H1 (cell line): ENCODE measurements at regions not wholly inside any gene's neighbourhood (a gene's known extent, or its start where the extent isn't known, plus 50 kb on each side); places are given as distances from the start of the nearest gene placed in this dataset.

Experiments
- CTCF ChIA-PET: fragments of 300-600 bp; sonication (Branson Sonifier 250); formaldehyde crosslinking; loops from one replicate; lab custom pipeline; 2021; ENCODE audit not compliant: partially characterized antibody; lab: Charles Lee
- POLR2A ChIA-PET: fragments of 300-600 bp; sonication (Branson Sonifier 250); formaldehyde crosslinking; loops from one replicate; lab custom pipeline; 2021; ENCODE audit warnings: inconsistent platforms; ENCODE audit not compliant: partially characterized antibody; lab: Charles Lee
- DNase-seq, 2 experiments: peaks; one replicate each; pipeline versions ENCODE4 v3.0.0 to v3.0.0-alpha.2; 2010 to 2022; ENCODE audit warnings: low spot score in 2 of 2, low read depth in 1 of 2, mixed read lengths in 1 of 2
- FAIRE-seq: peaks from 2 replicates; lab custom pipeline; 2011; peaks lifted over from hg19 to GRCh38; lab: Jason Lieb, UNC
- H2AFZ ChIP-seq: 2 replicates; pipeline ENCODE4 v1.8.1; 2012; ENCODE audit warnings: low read length, inconsistent platforms
- H2AK5ac ChIP-seq: 2 replicates; pipeline ENCODE4 v1.6.1; 2013; ENCODE audit warnings: low read depth, low read length
- H2BK120ac ChIP-seq: replicated peaks from 2 replicates; pipeline ENCODE3; 2013; ENCODE audit warnings: low read depth, low read length, inconsistent platforms
- H2BK12ac ChIP-seq: 2 replicates; pipeline ENCODE4 v1.6.1; 2013; ENCODE audit warnings: low read depth, low read length
- H2BK15ac ChIP-seq: 2 replicates; pipeline ENCODE4 v1.6.1; 2013; ENCODE audit warnings: low read length
- H2BK20ac ChIP-seq: 2 replicates; pipeline ENCODE4 v1.6.1; 2013; ENCODE audit warnings: low read length
- H2BK5ac ChIP-seq: 2 replicates; pipeline ENCODE4 v1.6.1; 2013; ENCODE audit warnings: low read depth, low read length
- H3K14ac ChIP-seq: 2 replicates; pipeline ENCODE4 v1.6.1; 2013; ENCODE audit warnings: inconsistent platforms; ENCODE audit not compliant: insufficient read length
- H3K18ac ChIP-seq: 2 replicates; pipeline ENCODE4 v1.6.1; 2013; ENCODE audit warnings: low read length; ENCODE audit errors: extremely low read depth
- H3K23ac ChIP-seq: 2 replicates; pipeline ENCODE4 v1.6.1; 2013; ENCODE audit warnings: inconsistent platforms; ENCODE audit not compliant: insufficient read length
- H3K23me2 ChIP-seq: 2 replicates; pipeline ENCODE4 v1.6.1; 2013; ENCODE audit warnings: low read depth, low read length
- H3K27ac ChIP-seq: 2 replicates; pipeline ENCODE4 v1.6.1; 2011; ENCODE audit warnings: low read depth, low read length, inconsistent platforms
- H3K27me3 ChIP-seq, 4 experiments: replicated peaks in 1 of 4; 1 replicate in 1 of 4; 2 replicates in 3 of 4; pipeline versions ENCODE4 v1.6.1 to v1.8.1; 2011 to 2013; ENCODE audit warnings: low read length in 3 of 4, mild to moderate bottlenecking in 3 of 4, inconsistent platforms in 2 of 4, mixed read lengths in 2 of 4, moderate library complexity in 1 of 4; ENCODE audit not compliant: control insufficient read depth in 3 of 4, insufficient read depth in 3 of 4; ENCODE audit errors: extremely low read depth in 1 of 4
- H3K36me3 ChIP-seq, 4 experiments: 2 replicates each; pipeline versions ENCODE4 v1.6.1 to v1.8.1; 2011 to 2013; ENCODE audit warnings: mild to moderate bottlenecking in 4 of 4, low read length in 3 of 4, moderate library complexity in 2 of 4, control low read depth in 1 of 4, inconsistent platforms in 1 of 4; ENCODE audit not compliant: insufficient read depth in 4 of 4, control insufficient read depth in 2 of 4
- H3K4ac ChIP-seq: replicated peaks from 2 replicates; pipeline ENCODE3; 2013; ENCODE audit warnings: low read length, low read depth, mixed read lengths, inconsistent platforms; ENCODE audit not compliant: insufficient read length
- H3K4me1 ChIP-seq, 4 experiments: replicated peaks in 1 of 4; 1 replicate in 1 of 4; 2 replicates in 3 of 4; pipeline versions ENCODE4 v1.6.1 to v1.8.1; 2011 to 2013; ENCODE audit warnings: low read length in 3 of 4, inconsistent platforms in 2 of 4, mixed read lengths in 1 of 4; ENCODE audit not compliant: insufficient read depth in 4 of 4, control insufficient read depth in 3 of 4
- H3K4me2 ChIP-seq, 2 experiments: 2 replicates each; pipeline versions ENCODE4 v1.6.1 to v1.8.1; 2011 to 2013; ENCODE audit warnings: low read depth in 2 of 2, low read length in 2 of 2, control low read depth in 1 of 2, inconsistent platforms in 1 of 2, mild to moderate bottlenecking in 1 of 2; ENCODE audit not compliant: insufficient read depth in 1 of 2
- H3K4me3 ChIP-seq, 4 experiments: fragments of 200-600, 300-600 bp in 1 of 4; sonication (generic), shearing (Covaris generic), sonication (Bioruptor Twin) in 1 of 4; 2 replicates each; pipeline versions ENCODE4 v1.5.1 to v1.8.1; 2011 to 2016; ENCODE audit warnings: low read length in 4 of 4, low read depth in 3 of 4, control low read depth in 2 of 4, inconsistent platforms in 2 of 4, mild to moderate bottlenecking in 2 of 4, mixed read lengths in 1 of 4, moderate library complexity in 1 of 4; ENCODE audit not compliant: insufficient read depth in 2 of 4; ENCODE audit errors: extremely low read depth in 1 of 4
- H3K56ac ChIP-seq: replicated peaks from 2 replicates; pipeline ENCODE3; 2013; ENCODE audit warnings: low read depth, mild to moderate bottlenecking, mixed read lengths, low read length, inconsistent platforms; ENCODE audit not compliant: insufficient read length
- H3K79me1 ChIP-seq: 2 replicates; pipeline ENCODE4 v1.6.1; 2013; ENCODE audit warnings: low read depth, low read length, control low read depth
- H3K79me2 ChIP-seq, 2 experiments: 2 replicates each; pipeline versions ENCODE4 v1.6.1 to v1.8.1; 2012 to 2013; ENCODE audit warnings: low read length in 2 of 2, mild to moderate bottlenecking in 2 of 2, inconsistent platforms in 1 of 2; ENCODE audit not compliant: insufficient read depth in 2 of 2, control insufficient read depth in 1 of 2
- H3K9ac ChIP-seq, 4 experiments: replicated peaks in 1 of 4; 1 replicate in 1 of 4; 2 replicates in 3 of 4; pipeline versions ENCODE4 v1.6.1 to v1.8.1; 2011 to 2013; ENCODE audit warnings: low read depth in 3 of 4, low read length in 3 of 4, control low read depth in 2 of 4, mild to moderate bottlenecking in 2 of 4, moderate library complexity in 2 of 4, inconsistent platforms in 1 of 4; ENCODE audit errors: extremely low read depth in 1 of 4
- H3K9me3 ChIP-seq, 2 experiments: 2 replicates each; pipeline versions ENCODE4 v1.6.1 to v1.8.1; 2012 to 2013; ENCODE audit warnings: mild to moderate bottlenecking in 2 of 2, moderate library complexity in 2 of 2, control low read depth in 1 of 2, inconsistent platforms in 1 of 2, low read depth in 1 of 2, low read length in 1 of 2, mixed read lengths in 1 of 2; ENCODE audit not compliant: insufficient read depth in 2 of 2
- H4K20me1 ChIP-seq, 2 experiments: replicated peaks in 1 of 2; 2 replicates each; pipeline versions ENCODE3 to v1.8.1; 2011 to 2013; ENCODE audit warnings: inconsistent platforms in 2 of 2, low read length in 2 of 2, mild to moderate bottlenecking in 1 of 2; ENCODE audit not compliant: insufficient read depth in 2 of 2, control insufficient read depth in 1 of 2
- H4K5ac ChIP-seq: 2 replicates; pipeline ENCODE4 v1.6.1; 2013; ENCODE audit warnings: low read length, low read depth, mixed read lengths, inconsistent platforms; ENCODE audit not compliant: insufficient read length
- H4K8ac ChIP-seq: 2 replicates; pipeline ENCODE4 v1.8.0; 2013; ENCODE audit warnings: mild to moderate bottlenecking, moderate library complexity, low read length, inconsistent platforms; ENCODE audit not compliant: insufficient read depth; ENCODE audit errors: extremely low read depth
- H4K91ac ChIP-seq: replicated peaks from 2 replicates; pipeline ENCODE3; 2013; ENCODE audit warnings: low read length, mixed read lengths, inconsistent platforms; ENCODE audit not compliant: insufficient read length
- CBX8 ChIP-seq: fragments of 300-800, 300-1000 bp; sonication (generic); IDR thresholded peaks from 2 replicates; pipeline ENCODE4 v1.7.1; 2016; ENCODE audit warnings: low read depth, low read length, borderline replicate concordance
- KDM5A ChIP-seq: fragments of 200-600 bp; IDR thresholded peaks from 2 replicates; pipeline ENCODE4 v1.7.1; 2012; ENCODE audit warnings: mild to moderate bottlenecking, low read length, inconsistent platforms, mixed read lengths
- RAD21 ChIP-seq, 2 experiments: IDR thresholded peaks in 1 of 2; conservative IDR thresholded peaks in 1 of 2; 2 replicates each; pipeline ENCODE4 v1.6.1; 2011; ENCODE audit warnings: low read depth in 2 of 2, low read length in 2 of 2, improper control_type of control experiment in 1 of 2, inconsistent platforms in 1 of 2, mild to moderate bottlenecking in 1 of 2, moderate library complexity in 1 of 2
- WGBS, 2 experiments: shearing (Covaris generic) in 1 of 2; methylation state at CpG; one replicate each; pipeline versions ENCODE4 v1.1.6 to v1.1.7; 2013 to 2015; ENCODE audit warnings: low lambda C conversion rate in 2 of 2, mixed read lengths in 2 of 2, inconsistent platforms in 1 of 2, low coverage in 1 of 2, missing lambda C conversion rate in 1 of 2; ENCODE audit not compliant: insufficient replicate concordance in 2 of 2, insufficient coverage in 1 of 2, insufficient read length in 1 of 2; ENCODE audit errors: extremely low coverage in 1 of 2, missing lambda C conversion rate in 1 of 2; 5-methylcytosine and 5-hydroxymethylcytosine counted together

GRCh38 chr17:52476638-52477313, 318.3 kb upstream of the CA10 start:
- H3K4ac ChIP-seq = no peak overlapping the region
- H2BK15ac ChIP-seq = no peak overlapping the region
- H3K18ac ChIP-seq = no peak overlapping the region
- DNase-seq (no peak), FAIRE-seq (no peak)
- H3K36me3 ChIP-seq = no peaks in the 10 kb centered on the region
- H2BK5ac ChIP-seq = no peak overlapping the region
- H3K79me1 ChIP-seq = no peaks in the 10 kb centered on the region
- ChIA-PET CTCF (interaction anchor here (0.8 to 1.1 kb wide), 2 partner anchors 14 to 67 kb away, joined by 3 to 4 read pairs; no protein-coding TSS in a partner anchor), POLR2A (interaction anchor here (0.5 kb wide), 1 partner anchor 131 kb away, joined by 3 read pairs; no protein-coding TSS in a partner anchor)
- no peak overlapping the region for H2BK20ac ChIP-seq
- no peaks in the 10 kb centered on the region for H3K9me3 ChIP-seq
- no peak overlapping the region for H3K27ac ChIP-seq
- 94% methylated on average over 2 of the region's 2 CpGs; no CpG with 5 or more reads in 1 of the 2 experiments for WGBS, 2 experiments
- H4K8ac ChIP-seq = no peak overlapping the region
- no peak overlapping the region for H4K91ac ChIP-seq
- no peak overlapping the region for H3K14ac ChIP-seq
- H2AK5ac ChIP-seq = no peak overlapping the region
- no peak overlapping the region for H3K9ac ChIP-seq
- no peak overlapping the region for H3K23ac ChIP-seq
- no peak overlapping the region for H3K4me3 ChIP-seq
- no peak overlapping the region for H2BK12ac ChIP-seq
- no peaks in the 10 kb centered on the region for H4K20me1 ChIP-seq
- no peaks in the 10 kb centered on the region for H3K79me2 ChIP-seq
- no peak overlapping the region for H4K5ac ChIP-seq
- H3K56ac ChIP-seq = no peak overlapping the region
- no peak overlapping the region for H2AFZ ChIP-seq
- H2BK120ac ChIP-seq = no peak overlapping the region
- H3K4me1 ChIP-seq = no peaks in the 10 kb centered on the region
- H3K4me2 ChIP-seq = no peak overlapping the region
- H3K23me2 ChIP-seq = no peaks in the 10 kb centered on the region
- no peaks in the 10 kb centered on the region for H3K27me3 ChIP-seq
- TF ChIP-seq KDM5A = no peak
- TF ChIP-seq RAD21 (IDR thresholded peaks at IDR 0.05 in 1 of 2, conservative IDR thresholded peaks at IDR 0.05 in 1 of 2; ENCODE audit: low read depth in 2 of 2, low read length in 2 of 2) = no peak
- TF ChIP-seq CBX8 = no peak
